ENCODE measurements at regions not wholly inside any gene's neighbourhood (a gene's known extent, or its start where the extent isn't known, plus 50 kb on each side); places are given as distances from the start of the nearest gene placed in this dataset.
"Not testable (repeated sequence)": the region's sequence is repeated elsewhere in the genome, so short reads cannot be mapped to it uniquely, and the experiment has no call there.

DNA sequence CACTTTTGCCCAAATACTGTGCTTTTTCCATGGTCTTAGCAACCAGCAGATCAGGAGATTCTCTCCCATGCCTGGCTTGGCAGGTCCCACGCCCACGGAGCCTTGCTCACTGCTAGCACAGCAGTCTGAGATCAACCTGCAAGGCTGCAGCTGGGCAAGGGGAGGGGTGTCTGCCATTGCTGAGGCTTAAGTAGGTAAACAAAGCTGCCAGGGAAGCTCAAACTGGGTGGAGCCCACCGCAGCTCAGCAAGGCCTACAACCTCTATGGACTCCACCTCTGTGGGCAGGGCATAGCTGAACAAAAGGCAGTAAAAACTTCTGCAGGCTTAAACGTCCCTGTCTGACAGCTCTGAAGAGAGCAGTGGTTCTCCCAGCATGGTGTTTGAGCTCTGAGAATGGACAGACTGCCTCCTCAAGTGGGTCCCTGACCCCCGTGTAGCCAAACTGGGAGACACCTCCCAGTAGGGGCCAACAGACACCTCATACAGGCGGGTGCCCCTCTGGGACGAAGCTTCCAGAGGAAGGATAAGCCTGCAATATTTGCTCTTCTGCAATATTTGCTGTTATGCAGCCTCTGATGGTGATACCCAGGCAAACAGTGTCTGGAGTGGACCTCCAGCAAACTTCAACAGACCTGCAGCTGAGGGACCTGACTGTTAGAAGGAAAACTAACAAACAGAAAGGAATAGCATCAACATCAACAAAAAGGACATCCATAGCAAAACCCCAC, 132.8 kb upstream of the STARD13 start:
- not testable (repeated sequence) for H3K9me3 Mint-ChIP-seq, H3K27ac Mint-ChIP-seq
- H3K27me3 Mint-ChIP-seq, result peaks cover 25% of the 10 kb centered on the region

DNA sequence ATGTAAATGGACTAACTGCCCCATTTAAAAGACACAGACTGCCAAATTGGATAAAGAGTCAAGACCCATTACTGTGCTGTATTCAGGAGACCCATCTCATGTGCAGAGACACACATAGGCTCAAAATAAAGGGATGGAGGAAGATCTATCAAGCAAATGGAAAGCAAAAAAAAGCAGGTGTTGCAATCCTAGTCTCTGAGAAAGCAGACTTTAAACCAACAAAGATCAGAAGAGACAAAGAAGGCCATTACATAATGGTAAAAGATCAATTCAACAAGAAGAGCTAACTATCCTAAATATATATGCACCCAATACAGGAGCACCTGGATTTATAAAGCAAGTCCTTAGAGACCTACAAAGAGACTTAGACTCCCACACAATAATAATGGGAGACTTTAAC, 134.6 kb upstream of the STARD13 start:
- H3K9me3 Mint-ChIP-seq; H3K4me3 Mint-ChIP-seq; H3K36me3 Mint-ChIP-seq (ENCODE audit: low read depth); H3K4me1 Mint-ChIP-seq (ENCODE audit: low read depth); H3K27ac Mint-ChIP-seq: not testable (repeated sequence)
- H3K27me3 Mint-ChIP-seq, result peaks cover 23% of the 10 kb centered on the region

More for the DNA sequence above, 132.8 kb upstream of the STARD13 start:
- H3K4me1 Mint-ChIP-seq (ENCODE audit: low read depth); H3K36me3 Mint-ChIP-seq (ENCODE audit: low read depth); H3K4me3 Mint-ChIP-seq: not testable (repeated sequence)

DNA sequence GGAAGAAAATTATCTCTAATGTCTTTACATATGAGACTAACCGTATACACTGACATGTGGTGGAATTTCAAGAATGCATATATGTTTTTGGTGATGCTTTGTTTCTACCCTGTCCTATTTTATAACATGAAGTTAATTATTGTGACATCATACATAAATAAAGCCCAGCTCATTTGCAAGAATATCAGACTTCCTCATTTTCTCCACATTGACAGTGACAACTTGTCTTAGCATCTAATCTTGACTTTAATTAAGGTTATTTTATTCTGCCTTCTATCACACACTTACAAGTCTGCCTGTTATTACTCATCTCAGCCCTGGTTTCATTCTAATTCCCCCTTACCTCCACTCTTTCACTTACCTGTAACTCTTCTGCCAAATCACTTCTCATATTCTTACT, 140.6 kb upstream of the STARD13 start:
- no peak overlapping the region for H3K27ac Mint-ChIP-seq
- no peaks in the 10 kb centered on the region for H3K36me3 Mint-ChIP-seq (ENCODE audit: low read depth)
- no peak overlapping the region for H3K4me3 Mint-ChIP-seq
- peaks cover 6% of the 10 kb centered on the region for H3K27me3 Mint-ChIP-seq
- H3K9me3 Mint-ChIP-seq, result no peaks in the 10 kb centered on the region
- H3K4me1 Mint-ChIP-seq (ENCODE audit: low read depth), result no peaks in the 10 kb centered on the region

DNA sequence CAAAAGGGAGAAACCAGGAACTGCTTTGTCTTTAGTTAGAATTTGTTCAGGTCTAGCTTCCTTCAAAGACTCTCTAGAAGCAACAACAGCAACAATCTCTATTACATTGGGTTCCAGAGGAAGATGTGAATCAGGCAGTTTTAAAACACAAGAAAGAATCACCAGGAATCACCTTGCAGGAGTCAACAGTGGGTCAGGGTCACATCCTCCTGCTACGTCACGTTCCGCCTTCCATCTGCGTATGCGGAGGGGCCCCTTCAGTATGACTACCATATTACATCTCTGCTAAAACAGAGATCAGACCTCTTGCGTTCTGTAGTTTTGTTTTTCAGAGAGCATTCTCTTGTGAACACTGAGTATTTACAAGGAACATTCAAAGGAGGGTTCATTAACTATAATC, 147.8 kb upstream of the STARD13 start:
- Mint-ChIP-seq H3K27ac (no peak overlapping the region), H3K36me3 (ENCODE audit: low read depth) (no peaks in the 10 kb centered on the region)

DNA sequence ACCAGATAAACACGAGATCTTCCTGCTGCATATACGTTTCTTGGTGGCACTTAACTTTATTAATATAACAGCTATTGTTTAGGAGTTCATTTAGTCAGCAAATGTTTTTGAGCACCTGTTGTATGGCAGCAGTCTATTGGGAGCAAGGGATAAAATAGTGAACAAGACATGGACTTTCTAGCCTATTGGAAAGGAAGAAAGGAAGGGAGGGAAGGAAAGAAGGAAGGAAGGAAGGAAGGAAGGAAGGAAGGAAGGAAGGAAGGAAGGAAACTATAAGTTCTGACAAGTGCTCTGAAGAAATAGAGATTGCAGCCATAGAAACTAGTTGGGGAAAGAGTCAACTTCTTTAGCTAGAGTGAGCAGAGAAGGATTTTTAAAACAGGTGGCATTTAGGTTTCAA, 149.1 kb upstream of the STARD13 start:
- no peaks in the 10 kb centered on the region for H3K9me3 Mint-ChIP-seq
- no peaks in the 10 kb centered on the region for H3K36me3 Mint-ChIP-seq (ENCODE audit: low read depth)
- H3K4me1 Mint-ChIP-seq (ENCODE audit: low read depth), result no peaks in the 10 kb centered on the region
- H3K27ac Mint-ChIP-seq, result no peak overlapping the region
- H3K4me3 Mint-ChIP-seq, result no peak overlapping the region
- peaks cover 7% of the 10 kb centered on the region for H3K27me3 Mint-ChIP-seq

More for the DNA sequence above, 147.8 kb upstream of the STARD13 start:
- Mint-ChIP-seq H3K27me3 (peaks cover 13% of the 10 kb centered on the region), H3K4me1 (ENCODE audit: low read depth) (no peaks in the 10 kb centered on the region), H3K4me3 (no peak overlapping the region), H3K9me3 (no peaks in the 10 kb centered on the region)

DNA sequence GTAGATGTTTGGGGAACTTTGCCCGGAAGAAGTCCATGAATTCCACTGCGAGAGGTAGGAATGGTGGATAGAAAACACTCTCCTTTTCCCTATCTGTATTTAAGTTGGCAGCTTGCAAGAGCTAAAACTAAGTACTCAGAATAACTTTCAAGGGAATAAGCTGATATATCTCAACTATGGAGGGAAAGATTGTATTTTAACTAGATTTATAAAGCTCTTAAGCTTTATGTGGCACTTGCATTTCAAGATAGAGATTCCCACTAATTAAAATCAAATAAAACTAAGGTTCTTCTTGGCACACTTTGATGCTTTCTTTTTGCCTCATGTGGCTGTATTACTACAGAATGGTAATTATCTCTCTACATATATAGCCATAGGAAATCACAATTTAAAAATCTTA, 149.7 kb upstream of the STARD13 start:
- Mint-ChIP-seq H3K27ac (no peak overlapping the region), H3K36me3 (ENCODE audit: low read depth) (no peaks in the 10 kb centered on the region), H3K27me3 (peaks cover 7% of the 10 kb centered on the region), H3K4me3 (no peak overlapping the region), H3K9me3 (no peaks in the 10 kb centered on the region), H3K4me1 (ENCODE audit: low read depth) (no peaks in the 10 kb centered on the region)

DNA sequence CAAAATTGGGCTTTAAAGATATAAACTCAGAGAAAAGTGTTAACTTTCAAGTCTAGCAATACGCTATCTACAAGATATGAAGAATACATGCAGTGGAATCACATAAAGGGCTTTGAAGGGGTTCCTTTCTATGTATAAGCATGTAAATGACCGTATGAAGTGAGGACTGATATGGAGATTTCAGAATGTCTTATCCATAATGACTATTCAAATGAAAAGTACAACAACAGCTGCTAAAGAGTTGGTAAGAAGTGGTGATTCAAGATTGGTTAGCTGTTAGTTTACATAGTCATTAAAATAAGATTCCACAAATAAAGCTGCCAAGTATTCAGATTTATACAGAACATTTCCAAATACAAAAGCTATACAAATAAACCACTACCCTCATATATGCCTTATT, 153.4 kb upstream of the STARD13 start:
- Mint-ChIP-seq H3K27ac (no peak overlapping the region), H3K9me3 (no peaks in the 10 kb centered on the region), H3K4me1 (ENCODE audit: low read depth) (no peaks in the 10 kb centered on the region), H3K27me3 (peaks cover 18% of the 10 kb centered on the region), H3K36me3 (ENCODE audit: low read depth) (no peaks in the 10 kb centered on the region), H3K4me3 (no peak overlapping the region)

DNA sequence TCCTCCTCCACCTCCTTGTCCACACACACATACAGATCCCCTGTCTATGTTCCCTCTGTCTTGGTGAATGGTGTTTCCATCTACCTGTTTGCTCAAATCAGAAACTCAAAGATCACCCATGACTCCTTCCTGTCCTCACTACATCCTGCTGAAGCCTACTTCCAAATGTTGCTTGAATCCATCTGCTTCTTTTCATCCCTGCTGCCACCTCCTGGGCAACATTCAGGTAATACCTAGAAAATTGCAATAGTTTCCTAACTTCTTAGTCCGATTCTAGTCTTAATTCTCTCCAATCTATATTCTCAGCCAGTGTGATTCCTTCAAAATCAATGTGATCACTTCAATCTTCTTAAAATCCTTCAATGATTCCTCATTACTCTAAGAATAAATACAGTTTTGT, 155.5 kb upstream of the STARD13 start:
- H3K27ac Mint-ChIP-seq, result no peak overlapping the region
- no peaks in the 10 kb centered on the region for H3K9me3 Mint-ChIP-seq
- H3K36me3 Mint-ChIP-seq (ENCODE audit: low read depth), result no peaks in the 10 kb centered on the region
- no peaks in the 10 kb centered on the region for H3K4me1 Mint-ChIP-seq (ENCODE audit: low read depth)
- peaks cover 13% of the 10 kb centered on the region for H3K27me3 Mint-ChIP-seq
- no peak overlapping the region for H3K4me3 Mint-ChIP-seq

DNA sequence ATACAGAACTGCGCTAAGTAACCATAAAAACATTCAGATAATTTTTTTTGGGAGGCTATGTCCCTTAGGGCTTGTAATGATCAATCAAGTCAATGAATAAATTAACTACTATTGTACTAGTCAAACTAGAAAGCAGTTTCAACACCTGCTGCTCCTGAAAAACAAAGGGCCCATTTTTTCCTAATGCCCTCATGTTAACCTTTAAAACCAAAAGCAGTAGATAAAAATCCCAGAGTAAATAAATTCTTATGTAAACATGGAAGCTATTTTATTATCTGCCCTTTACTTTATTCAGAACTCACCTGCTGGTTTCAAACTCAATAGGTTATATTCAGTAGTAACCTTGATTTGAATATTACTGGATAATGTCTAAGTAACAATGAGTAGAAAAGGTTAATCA, 159.5 kb upstream of the STARD13 start:
- Mint-ChIP-seq H3K4me1 (ENCODE audit: low read depth) (no peaks in the 10 kb centered on the region), H3K27me3 (peaks cover 16% of the 10 kb centered on the region), H3K36me3 (ENCODE audit: low read depth) (no peaks in the 10 kb centered on the region), H3K9me3 (no peaks in the 10 kb centered on the region), H3K4me3 (no peak overlapping the region), H3K27ac (no peak overlapping the region)

DNA sequence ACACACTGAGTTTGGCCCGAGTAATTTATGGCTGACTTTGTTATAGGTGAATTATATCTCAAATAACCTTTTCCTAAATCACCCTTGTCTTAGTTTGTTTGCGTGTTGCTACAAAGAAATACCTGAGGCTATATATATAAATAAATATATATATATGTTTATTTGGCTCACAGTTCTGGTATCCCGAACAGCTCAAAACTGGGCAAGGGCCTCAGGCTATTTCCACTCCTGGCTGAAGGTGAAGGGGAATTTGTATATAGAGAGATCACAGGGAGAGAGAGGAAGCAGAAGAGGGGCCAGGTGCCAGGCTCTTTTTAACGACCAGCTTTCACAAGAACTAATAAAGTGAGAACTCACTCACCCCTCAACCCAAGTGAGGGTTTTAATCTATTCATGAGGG, 159.9 kb upstream of the STARD13 start:
- no peaks in the 10 kb centered on the region for H3K36me3 Mint-ChIP-seq (ENCODE audit: low read depth)
- no peaks in the 10 kb centered on the region for H3K9me3 Mint-ChIP-seq
- H3K27ac Mint-ChIP-seq, result no peak overlapping the region
- no peak overlapping the region for H3K4me3 Mint-ChIP-seq
- no peaks in the 10 kb centered on the region for H3K4me1 Mint-ChIP-seq (ENCODE audit: low read depth)
- peaks cover 16% of the 10 kb centered on the region for H3K27me3 Mint-ChIP-seq

DNA sequence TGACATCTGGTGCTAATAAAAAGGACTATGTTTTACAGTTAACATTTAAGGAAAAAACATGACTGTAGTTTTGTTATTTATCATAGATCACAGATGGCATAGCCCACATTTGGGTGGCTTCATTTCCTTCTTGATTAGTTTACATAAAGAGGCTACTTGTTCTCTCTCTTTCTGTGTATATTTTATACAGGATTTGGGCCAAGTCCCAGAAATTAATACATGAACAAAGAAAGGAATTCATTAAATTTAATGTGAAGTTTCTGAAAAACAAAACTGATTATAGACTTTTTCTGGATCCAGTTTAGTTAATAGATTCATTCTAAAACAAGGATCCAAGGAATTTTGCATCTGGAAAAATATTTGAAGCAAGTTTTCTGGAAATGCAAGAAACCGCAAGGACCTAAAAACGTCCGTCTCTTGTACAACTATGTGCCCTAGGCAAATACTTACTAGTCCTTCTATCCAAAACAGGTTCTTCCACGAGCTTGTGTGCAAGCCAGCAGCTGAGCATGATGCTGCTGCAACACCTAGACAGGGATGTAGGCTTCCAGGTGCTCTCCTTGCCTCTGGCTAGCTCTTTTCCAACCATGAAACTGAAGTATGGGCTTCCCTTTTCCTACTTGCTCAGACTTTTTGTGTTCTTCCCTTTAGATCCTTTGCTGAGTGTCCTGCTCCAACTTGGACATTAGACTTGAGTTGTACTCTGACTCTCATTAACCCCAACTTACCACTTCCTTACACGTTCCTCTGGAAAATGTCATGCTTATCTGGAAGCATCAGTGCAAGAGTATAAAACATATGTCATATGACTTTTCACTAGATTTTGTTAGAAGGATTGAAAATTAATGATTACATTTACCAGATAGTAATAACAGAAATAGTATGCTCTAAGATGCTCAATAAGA, 161.5 kb upstream of the STARD13 start:
- Mint-ChIP-seq H3K9me3 (no peaks in the 10 kb centered on the region), H3K4me1 (ENCODE audit: low read depth) (no peaks in the 10 kb centered on the region), H3K4me3 (no peak overlapping the region), H3K27ac (no peak overlapping the region), H3K27me3 (peaks cover 11% of the 10 kb centered on the region), H3K36me3 (ENCODE audit: low read depth) (no peaks in the 10 kb centered on the region)

DNA sequence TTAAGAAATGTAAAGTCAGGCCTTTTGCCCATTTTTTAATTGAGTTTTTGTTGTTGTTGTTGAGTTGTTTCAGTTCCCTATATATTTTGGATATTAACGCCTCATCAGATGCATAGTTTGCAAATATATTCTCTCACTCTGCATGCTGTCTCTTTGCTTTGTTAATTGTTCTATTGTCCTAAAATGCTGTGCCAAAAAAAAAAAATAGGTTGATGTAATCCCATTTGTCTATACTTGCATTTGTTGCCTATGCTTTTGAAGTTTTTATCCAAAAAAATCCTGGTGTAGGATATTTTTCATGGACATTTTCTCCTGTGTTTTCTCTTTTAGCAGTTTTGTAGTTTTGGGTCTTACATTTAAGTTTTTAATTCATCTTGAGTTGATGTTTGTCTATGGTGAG, 163.3 kb upstream of the STARD13 start:
- H3K27ac Mint-ChIP-seq, result no peak overlapping the region
- no peaks in the 10 kb centered on the region for H3K36me3 Mint-ChIP-seq (ENCODE audit: low read depth)
- no peak overlapping the region for H3K4me3 Mint-ChIP-seq
- H3K27me3 Mint-ChIP-seq, result peaks cover 10% of the 10 kb centered on the region
- H3K4me1 Mint-ChIP-seq (ENCODE audit: low read depth), result no peaks in the 10 kb centered on the region
- no peaks in the 10 kb centered on the region for H3K9me3 Mint-ChIP-seq

DNA sequence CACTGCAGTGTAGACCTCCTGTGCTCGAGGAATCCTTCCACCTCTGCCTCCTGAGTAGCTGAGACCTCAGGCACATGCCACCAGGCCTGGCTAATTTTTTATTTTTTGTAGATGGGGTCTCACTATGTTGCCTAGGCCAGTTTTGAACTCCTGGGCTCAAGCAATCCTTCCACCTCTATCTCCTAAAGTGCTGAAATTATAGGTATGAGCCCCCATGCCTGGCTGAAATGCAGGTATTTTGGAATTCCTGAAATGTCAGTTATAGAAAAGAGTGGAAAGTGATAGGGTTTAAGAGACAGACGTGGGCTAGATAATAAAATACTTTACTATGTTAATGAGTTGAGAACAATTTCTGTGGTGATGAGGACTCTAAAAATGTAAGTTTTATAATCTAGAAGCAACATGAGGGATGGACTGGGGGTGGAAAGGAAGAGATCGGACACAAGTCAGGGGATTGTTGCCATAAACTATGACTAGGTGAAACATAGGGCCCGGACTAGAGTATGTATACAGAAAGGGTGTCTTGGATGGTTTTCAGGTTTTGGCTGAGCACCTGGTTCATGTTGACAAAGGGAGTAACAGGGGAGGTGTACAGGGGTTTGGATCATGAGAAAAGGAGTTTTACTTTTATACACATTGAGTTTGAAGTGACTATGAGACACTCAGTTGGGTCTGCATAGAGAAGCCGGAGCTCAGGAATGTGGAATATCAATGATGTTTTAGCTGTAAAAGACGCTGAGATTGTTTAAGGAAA, 165.6 kb upstream of the STARD13 start:
- Mint-ChIP-seq H3K36me3 (ENCODE audit: low read depth) (no peaks in the 10 kb centered on the region), H3K4me3 (no peak overlapping the region), H3K27ac (no peak overlapping the region), H3K27me3 (peaks cover 7% of the 10 kb centered on the region), H3K4me1 (ENCODE audit: low read depth) (no peaks in the 10 kb centered on the region), H3K9me3 (no peaks in the 10 kb centered on the region)

DNA sequence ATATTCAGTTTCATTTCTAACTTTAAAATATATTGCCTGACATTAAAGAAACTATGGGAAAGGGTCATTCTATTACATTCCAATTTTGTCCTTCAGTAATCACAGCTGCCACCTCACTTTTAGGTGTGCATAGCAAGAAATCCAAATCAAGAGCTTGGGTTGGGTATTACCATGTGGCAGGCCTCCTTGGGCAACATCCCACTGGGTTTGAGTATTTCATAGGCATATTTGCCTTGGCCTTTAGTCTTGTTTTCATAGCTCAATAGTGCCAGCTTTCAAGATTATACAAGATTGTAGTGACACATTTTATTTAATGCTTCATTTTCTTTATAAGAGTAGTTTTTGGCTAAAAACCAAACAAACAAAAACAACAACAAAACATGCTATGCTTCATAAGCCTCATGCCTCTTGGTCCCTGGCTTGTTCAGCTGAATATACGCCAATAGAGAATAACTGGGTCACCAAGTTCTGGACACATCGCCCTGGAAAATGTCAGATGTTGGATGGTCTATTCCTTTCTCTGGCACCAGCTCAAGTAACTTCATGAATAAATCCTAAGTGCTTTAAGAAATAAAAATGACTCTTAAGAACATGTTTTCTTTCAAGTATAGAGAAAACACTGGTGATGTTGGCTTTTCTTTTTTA, 167.4 kb upstream of the STARD13 start:
- Mint-ChIP-seq H3K4me3 (no peak overlapping the region), H3K4me1 (ENCODE audit: low read depth) (no peaks in the 10 kb centered on the region), H3K36me3 (ENCODE audit: low read depth) (no peaks in the 10 kb centered on the region), H3K27ac (no peak overlapping the region), H3K27me3 (peaks cover 7% of the 10 kb centered on the region), H3K9me3 (no peaks in the 10 kb centered on the region)

DNA sequence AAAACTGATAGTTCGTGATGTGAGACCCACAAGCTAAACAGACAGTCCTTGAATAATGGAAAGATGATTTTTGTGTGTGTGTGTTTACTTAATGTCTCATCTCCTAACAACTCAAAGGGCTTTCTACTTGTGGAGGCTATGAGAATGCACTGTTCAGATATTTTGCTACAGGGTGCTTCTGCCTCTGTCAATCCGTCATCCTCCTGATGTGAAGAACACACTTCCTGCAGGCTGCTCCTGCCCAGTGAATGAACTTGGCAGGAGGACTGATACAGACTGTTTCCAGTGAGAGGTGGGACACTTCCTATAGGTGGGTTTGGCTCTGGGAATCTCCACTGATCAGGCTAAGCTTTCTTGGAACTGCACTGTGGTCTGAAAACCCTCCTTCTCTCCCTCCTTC, 168.4 kb upstream of the STARD13 start:
- Mint-ChIP-seq H3K27me3 (peaks cover 4% of the 10 kb centered on the region), H3K9me3 (no peaks in the 10 kb centered on the region), H3K36me3 (ENCODE audit: low read depth) (no peaks in the 10 kb centered on the region), H3K4me3 (no peak overlapping the region), H3K27ac (no peak overlapping the region), H3K4me1 (ENCODE audit: low read depth) (no peaks in the 10 kb centered on the region)

Measured in stimulated activated naive CD8-positive, alpha-beta T cell treated with anti-CD3 and anti-CD28 coated beads, Interleukin-15, Interleukin-2, amounts not matched to agents 100 ng/mL and 50 ng/mL, for 24 hours (primary cell).